H1 (cell line): ENCODE measurements at regions not wholly inside any gene's neighbourhood (a gene's known extent, or its start where the extent isn't known, plus 50 kb on each side); places are given as distances from the start of the nearest gene placed in this dataset.

ENCODE experiments used
- CTCF ChIA-PET: fragments of 300-600 bp; sonication (Branson Sonifier 250); formaldehyde crosslinking; loops from one replicate; lab custom pipeline; 2021; ENCODE audit not compliant: partially characterized antibody; lab: Charles Lee
- POLR2A ChIA-PET: fragments of 300-600 bp; sonication (Branson Sonifier 250); formaldehyde crosslinking; loops from one replicate; lab custom pipeline; 2021; ENCODE audit warnings: inconsistent platforms; ENCODE audit not compliant: partially characterized antibody; lab: Charles Lee
- DNase-seq, 2 experiments: peaks; one replicate each; pipeline versions ENCODE4 v3.0.0 to v3.0.0-alpha.2; 2010 to 2022; ENCODE audit warnings: low spot score in 2 of 2, low read depth in 1 of 2, mixed read lengths in 1 of 2
- FAIRE-seq: peaks from 2 replicates; lab custom pipeline; 2011; peaks lifted over from hg19 to GRCh38; lab: Jason Lieb, UNC
- H2AFZ ChIP-seq: 2 replicates; pipeline ENCODE4 v1.8.1; 2012; ENCODE audit warnings: low read length, inconsistent platforms
- H2AK5ac ChIP-seq: 2 replicates; pipeline ENCODE4 v1.6.1; 2013; ENCODE audit warnings: low read depth, low read length
- H2BK120ac ChIP-seq: replicated peaks from 2 replicates; pipeline ENCODE3; 2013; ENCODE audit warnings: low read depth, low read length, inconsistent platforms
- H2BK12ac ChIP-seq: 2 replicates; pipeline ENCODE4 v1.6.1; 2013; ENCODE audit warnings: low read depth, low read length
- H2BK15ac ChIP-seq: 2 replicates; pipeline ENCODE4 v1.6.1; 2013; ENCODE audit warnings: low read length
- H2BK20ac ChIP-seq: 2 replicates; pipeline ENCODE4 v1.6.1; 2013; ENCODE audit warnings: low read length
- H2BK5ac ChIP-seq: 2 replicates; pipeline ENCODE4 v1.6.1; 2013; ENCODE audit warnings: low read depth, low read length
- H3K14ac ChIP-seq: 2 replicates; pipeline ENCODE4 v1.6.1; 2013; ENCODE audit warnings: inconsistent platforms; ENCODE audit not compliant: insufficient read length
- H3K18ac ChIP-seq: 2 replicates; pipeline ENCODE4 v1.6.1; 2013; ENCODE audit warnings: low read length; ENCODE audit errors: extremely low read depth
- H3K23ac ChIP-seq: 2 replicates; pipeline ENCODE4 v1.6.1; 2013; ENCODE audit warnings: inconsistent platforms; ENCODE audit not compliant: insufficient read length
- H3K23me2 ChIP-seq: 2 replicates; pipeline ENCODE4 v1.6.1; 2013; ENCODE audit warnings: low read depth, low read length
- H3K27ac ChIP-seq: 2 replicates; pipeline ENCODE4 v1.6.1; 2011; ENCODE audit warnings: low read depth, low read length, inconsistent platforms
- H3K27me3 ChIP-seq, 4 experiments: replicated peaks in 1 of 4; 1 replicate in 1 of 4; 2 replicates in 3 of 4; pipeline versions ENCODE4 v1.6.1 to v1.8.1; 2011 to 2013; ENCODE audit warnings: low read length in 3 of 4, mild to moderate bottlenecking in 3 of 4, inconsistent platforms in 2 of 4, mixed read lengths in 2 of 4, moderate library complexity in 1 of 4; ENCODE audit not compliant: control insufficient read depth in 3 of 4, insufficient read depth in 3 of 4; ENCODE audit errors: extremely low read depth in 1 of 4
- H3K36me3 ChIP-seq, 4 experiments: 2 replicates each; pipeline versions ENCODE4 v1.6.1 to v1.8.1; 2011 to 2013; ENCODE audit warnings: mild to moderate bottlenecking in 4 of 4, low read length in 3 of 4, moderate library complexity in 2 of 4, control low read depth in 1 of 4, inconsistent platforms in 1 of 4; ENCODE audit not compliant: insufficient read depth in 4 of 4, control insufficient read depth in 2 of 4
- H3K4ac ChIP-seq: replicated peaks from 2 replicates; pipeline ENCODE3; 2013; ENCODE audit warnings: low read length, low read depth, mixed read lengths, inconsistent platforms; ENCODE audit not compliant: insufficient read length
- H3K4me1 ChIP-seq, 4 experiments: replicated peaks in 1 of 4; 1 replicate in 1 of 4; 2 replicates in 3 of 4; pipeline versions ENCODE4 v1.6.1 to v1.8.1; 2011 to 2013; ENCODE audit warnings: low read length in 3 of 4, inconsistent platforms in 2 of 4, mixed read lengths in 1 of 4; ENCODE audit not compliant: insufficient read depth in 4 of 4, control insufficient read depth in 3 of 4
- H3K4me2 ChIP-seq, 2 experiments: 2 replicates each; pipeline versions ENCODE4 v1.6.1 to v1.8.1; 2011 to 2013; ENCODE audit warnings: low read depth in 2 of 2, low read length in 2 of 2, control low read depth in 1 of 2, inconsistent platforms in 1 of 2, mild to moderate bottlenecking in 1 of 2; ENCODE audit not compliant: insufficient read depth in 1 of 2
- H3K4me3 ChIP-seq, 4 experiments: fragments of 200-600, 300-600 bp in 1 of 4; sonication (generic), shearing (Covaris generic), sonication (Bioruptor Twin) in 1 of 4; 2 replicates each; pipeline versions ENCODE4 v1.5.1 to v1.8.1; 2011 to 2016; ENCODE audit warnings: low read length in 4 of 4, low read depth in 3 of 4, control low read depth in 2 of 4, inconsistent platforms in 2 of 4, mild to moderate bottlenecking in 2 of 4, mixed read lengths in 1 of 4, moderate library complexity in 1 of 4; ENCODE audit not compliant: insufficient read depth in 2 of 4; ENCODE audit errors: extremely low read depth in 1 of 4
- H3K56ac ChIP-seq: replicated peaks from 2 replicates; pipeline ENCODE3; 2013; ENCODE audit warnings: low read depth, mild to moderate bottlenecking, mixed read lengths, low read length, inconsistent platforms; ENCODE audit not compliant: insufficient read length
- H3K79me1 ChIP-seq: 2 replicates; pipeline ENCODE4 v1.6.1; 2013; ENCODE audit warnings: low read depth, low read length, control low read depth
- H3K79me2 ChIP-seq, 2 experiments: 2 replicates each; pipeline versions ENCODE4 v1.6.1 to v1.8.1; 2012 to 2013; ENCODE audit warnings: low read length in 2 of 2, mild to moderate bottlenecking in 2 of 2, inconsistent platforms in 1 of 2; ENCODE audit not compliant: insufficient read depth in 2 of 2, control insufficient read depth in 1 of 2
- H3K9ac ChIP-seq, 4 experiments: replicated peaks in 1 of 4; 1 replicate in 1 of 4; 2 replicates in 3 of 4; pipeline versions ENCODE4 v1.6.1 to v1.8.1; 2011 to 2013; ENCODE audit warnings: low read depth in 3 of 4, low read length in 3 of 4, control low read depth in 2 of 4, mild to moderate bottlenecking in 2 of 4, moderate library complexity in 2 of 4, inconsistent platforms in 1 of 4; ENCODE audit errors: extremely low read depth in 1 of 4
- H3K9me3 ChIP-seq, 2 experiments: 2 replicates each; pipeline versions ENCODE4 v1.6.1 to v1.8.1; 2012 to 2013; ENCODE audit warnings: mild to moderate bottlenecking in 2 of 2, moderate library complexity in 2 of 2, control low read depth in 1 of 2, inconsistent platforms in 1 of 2, low read depth in 1 of 2, low read length in 1 of 2, mixed read lengths in 1 of 2; ENCODE audit not compliant: insufficient read depth in 2 of 2
- H4K20me1 ChIP-seq, 2 experiments: replicated peaks in 1 of 2; 2 replicates each; pipeline versions ENCODE3 to v1.8.1; 2011 to 2013; ENCODE audit warnings: inconsistent platforms in 2 of 2, low read length in 2 of 2, mild to moderate bottlenecking in 1 of 2; ENCODE audit not compliant: insufficient read depth in 2 of 2, control insufficient read depth in 1 of 2
- H4K5ac ChIP-seq: 2 replicates; pipeline ENCODE4 v1.6.1; 2013; ENCODE audit warnings: low read length, low read depth, mixed read lengths, inconsistent platforms; ENCODE audit not compliant: insufficient read length
- H4K8ac ChIP-seq: 2 replicates; pipeline ENCODE4 v1.8.0; 2013; ENCODE audit warnings: mild to moderate bottlenecking, moderate library complexity, low read length, inconsistent platforms; ENCODE audit not compliant: insufficient read depth; ENCODE audit errors: extremely low read depth
- H4K91ac ChIP-seq: replicated peaks from 2 replicates; pipeline ENCODE3; 2013; ENCODE audit warnings: low read length, mixed read lengths, inconsistent platforms; ENCODE audit not compliant: insufficient read length
- WGBS, 2 experiments: shearing (Covaris generic) in 1 of 2; methylation state at CpG; one replicate each; pipeline versions ENCODE4 v1.1.6 to v1.1.7; 2013 to 2015; ENCODE audit warnings: low lambda C conversion rate in 2 of 2, mixed read lengths in 2 of 2, inconsistent platforms in 1 of 2, low coverage in 1 of 2, missing lambda C conversion rate in 1 of 2; ENCODE audit not compliant: insufficient replicate concordance in 2 of 2, insufficient coverage in 1 of 2, insufficient read length in 1 of 2; ENCODE audit errors: extremely low coverage in 1 of 2, missing lambda C conversion rate in 1 of 2; 5-methylcytosine and 5-hydroxymethylcytosine counted together
- TF ChIP-seq, protein P1 (sequence below): IDR thresholded peaks from 2 replicates; pipeline ENCODE4 v1.6.1; 2011; ENCODE audit warnings: low read length, improper control_type of control experiment

DNA sequence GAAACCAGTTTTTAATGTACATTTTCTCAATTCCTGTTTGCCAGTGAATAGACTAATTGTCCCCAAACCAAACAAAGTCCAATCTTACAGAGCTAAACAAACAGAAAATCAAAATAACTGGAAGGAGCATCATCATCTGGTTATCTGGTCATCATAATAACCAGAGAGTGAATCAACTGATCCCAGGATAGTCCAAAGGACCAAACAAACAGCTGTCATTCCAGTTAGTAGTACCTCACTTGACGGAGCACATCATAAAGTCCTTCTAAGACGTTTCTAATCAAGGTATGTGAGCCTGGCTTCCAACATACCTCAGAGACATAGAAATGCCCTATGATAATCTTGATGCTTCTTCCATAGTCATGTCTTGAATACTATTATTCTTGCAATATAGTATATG, 240.5 kb downstream of the LTN1 start:
- Histone ChIP-seq H3K23me2 (no peaks in the 10 kb centered on the region), H2BK12ac (no peak overlapping the region), H3K27ac (no peak overlapping the region), H3K56ac (no peak overlapping the region), H2BK120ac (no peak overlapping the region), H2AK5ac (no peak overlapping the region), H3K36me3 (no peaks in the 10 kb centered on the region), H3K27me3 (no peaks in the 10 kb centered on the region), H4K5ac (no peak overlapping the region), H2BK5ac (no peak overlapping the region), H3K4me3 (no peak overlapping the region), H3K9ac (no peak overlapping the region), H2BK15ac (no peak overlapping the region), H4K20me1 (no peaks in the 10 kb centered on the region), H3K9me3 (0 out of 4 replicates have a peak, but pooled peaks cover 0 to 3% of the 10 kb centered on the region in 2 experiments), H4K8ac (no peak overlapping the region), H3K4ac (no peak overlapping the region), H3K4me1 (peaks cover 0 to 3% (median 0%) of the 10 kb centered on the region in 4 experiments; a peak in 1 of 7 replicates), H3K4me2 (no peak overlapping the region), H3K23ac (no peak overlapping the region), H3K18ac (no peak overlapping the region), H4K91ac (no peak overlapping the region), H3K79me1 (no peaks in the 10 kb centered on the region), H3K79me2 (no peaks in the 10 kb centered on the region), H2BK20ac (no peak overlapping the region), H2AFZ (no peak overlapping the region), H3K14ac (no peak overlapping the region)
- FAIRE-seq, result no peak
- 75% methylated on average over 2 of the region's 2 CpGs; no CpG with 5 or more reads in 1 of the 2 experiments for WGBS, 2 experiments
- no peak for DNase-seq
- ChIA-PET POLR2A (no interaction called here), CTCF (no interaction called here)
- TF ChIP-seq, protein P1, sequence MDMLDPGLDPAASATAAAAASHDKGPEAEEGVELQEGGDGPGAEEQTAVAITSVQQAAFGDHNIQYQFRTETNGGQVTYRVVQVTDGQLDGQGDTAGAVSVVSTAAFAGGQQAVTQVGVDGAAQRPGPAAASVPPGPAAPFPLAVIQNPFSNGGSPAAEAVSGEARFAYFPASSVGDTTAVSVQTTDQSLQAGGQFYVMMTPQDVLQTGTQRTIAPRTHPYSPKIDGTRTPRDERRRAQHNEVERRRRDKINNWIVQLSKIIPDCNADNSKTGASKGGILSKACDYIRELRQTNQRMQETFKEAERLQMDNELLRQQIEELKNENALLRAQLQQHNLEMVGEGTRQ, result no peak
